ENCODE measurements at regions not wholly inside any gene's neighbourhood (a gene's known extent, or its start where the extent isn't known, plus 50 kb on each side); places are given as distances from the start of the nearest gene placed in this dataset.

- TF ChIP-seq EZH2 (IDR thresholded peaks at IDR 0.05; ENCODE audit: insufficient read depth, poor library complexity, severe bottlenecking) (no peak), EZH2phosphoT487 (IDR thresholded peaks at IDR 0.05; ENCODE audit: insufficient read depth, low read depth) (no peak)
These were observed 158.8 kb downstream of the URB2 start for GRCh38 chr1:229784834-229785233.

Data from GM23248 (cell line).